SK-N-SH treated with all-trans-retinoic acid at 6 μM for 48 hours (cell line): ENCODE measurements at regions not wholly inside any gene's neighbourhood (a gene's known extent, or its start where the extent isn't known, plus 50 kb on each side); places are given as distances from the start of the nearest gene placed in this dataset.

ENCODE experiments used
- ESRRG ChIP-seq: fragments of 250-450 bp; sonication (Bioruptor Pico); IDR thresholded peaks from 2 replicates; pipeline ENCODE4 v1.6.1; 2021; ENCODE audit warnings: mild to moderate bottlenecking
- ISL1 ChIP-seq: fragments of 250-450 bp; sonication (Bioruptor Pico); IDR thresholded peaks from 2 replicates; pipeline ENCODE4 v2.1.2; 2022; ENCODE audit warnings: mild to moderate bottlenecking, moderate library complexity
- OSR1 ChIP-seq: fragments of 250-450 bp; sonication (Bioruptor Pico); IDR thresholded peaks from 2 replicates; pipeline ENCODE4 v1.8.0; 2022; ENCODE audit warnings: moderate library complexity, mild to moderate bottlenecking, inconsistent platforms
- TOX ChIP-seq: fragments of 250-450 bp; sonication (Bioruptor Pico); IDR thresholded peaks from 2 replicates; pipeline ENCODE4 v1.8.0; 2021; ENCODE audit warnings: mild to moderate bottlenecking, moderate library complexity, borderline replicate concordance
- TF ChIP-seq, protein P1 (sequence below): fragments of 250-450 bp; sonication (Bioruptor Pico); IDR thresholded peaks from 2 replicates; pipeline ENCODE4 v1.5.0; 2020; ENCODE audit warnings: mild to moderate bottlenecking, moderate library complexity
- TF ChIP-seq, protein P2 (sequence below): fragments of 250-450 bp; sonication (Bioruptor Pico); IDR thresholded peaks from 2 replicates; pipeline ENCODE4 v1.8.0; 2020; ENCODE audit warnings: mild to moderate bottlenecking, moderate library complexity, borderline replicate concordance
- TF ChIP-seq, protein P3 (sequence below): fragments of 250-450 bp; sonication (Bioruptor Pico); IDR thresholded peaks from 2 replicates; pipeline ENCODE4 v1.5.1; 2020; ENCODE audit warnings: low read depth, mild to moderate bottlenecking, moderate library complexity
- TF ChIP-seq, protein P4 (sequence below): fragments of 250-450 bp; sonication (Bioruptor Pico); IDR thresholded peaks from 2 replicates; pipeline ENCODE4 v1.8.0; 2021; ENCODE audit warnings: low read depth, mild to moderate bottlenecking, moderate library complexity, borderline replicate concordance

DNA sequence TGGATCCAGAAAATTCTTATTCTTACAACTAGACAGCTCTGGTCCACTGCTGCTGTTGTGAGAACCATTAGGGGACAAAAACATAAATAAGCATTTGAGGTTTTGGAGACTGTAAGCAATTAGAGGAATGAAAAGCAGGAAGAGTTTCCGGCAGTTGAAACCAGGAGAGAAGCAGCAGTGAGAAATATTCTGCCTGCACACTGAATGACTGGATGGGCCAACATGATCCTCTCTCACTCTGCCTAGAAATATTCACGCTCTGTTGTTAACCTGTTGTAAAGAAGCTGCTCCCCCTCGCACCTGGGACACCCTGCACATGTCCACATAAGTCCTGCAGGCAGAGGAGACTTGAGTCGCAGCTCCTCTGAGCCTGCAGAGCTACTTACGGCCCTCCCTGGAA is 60.4 kb upstream of the RNF152 start:
- no peak for TF ChIP-seq ESRRG
- TF ChIP-seq, protein P1, sequence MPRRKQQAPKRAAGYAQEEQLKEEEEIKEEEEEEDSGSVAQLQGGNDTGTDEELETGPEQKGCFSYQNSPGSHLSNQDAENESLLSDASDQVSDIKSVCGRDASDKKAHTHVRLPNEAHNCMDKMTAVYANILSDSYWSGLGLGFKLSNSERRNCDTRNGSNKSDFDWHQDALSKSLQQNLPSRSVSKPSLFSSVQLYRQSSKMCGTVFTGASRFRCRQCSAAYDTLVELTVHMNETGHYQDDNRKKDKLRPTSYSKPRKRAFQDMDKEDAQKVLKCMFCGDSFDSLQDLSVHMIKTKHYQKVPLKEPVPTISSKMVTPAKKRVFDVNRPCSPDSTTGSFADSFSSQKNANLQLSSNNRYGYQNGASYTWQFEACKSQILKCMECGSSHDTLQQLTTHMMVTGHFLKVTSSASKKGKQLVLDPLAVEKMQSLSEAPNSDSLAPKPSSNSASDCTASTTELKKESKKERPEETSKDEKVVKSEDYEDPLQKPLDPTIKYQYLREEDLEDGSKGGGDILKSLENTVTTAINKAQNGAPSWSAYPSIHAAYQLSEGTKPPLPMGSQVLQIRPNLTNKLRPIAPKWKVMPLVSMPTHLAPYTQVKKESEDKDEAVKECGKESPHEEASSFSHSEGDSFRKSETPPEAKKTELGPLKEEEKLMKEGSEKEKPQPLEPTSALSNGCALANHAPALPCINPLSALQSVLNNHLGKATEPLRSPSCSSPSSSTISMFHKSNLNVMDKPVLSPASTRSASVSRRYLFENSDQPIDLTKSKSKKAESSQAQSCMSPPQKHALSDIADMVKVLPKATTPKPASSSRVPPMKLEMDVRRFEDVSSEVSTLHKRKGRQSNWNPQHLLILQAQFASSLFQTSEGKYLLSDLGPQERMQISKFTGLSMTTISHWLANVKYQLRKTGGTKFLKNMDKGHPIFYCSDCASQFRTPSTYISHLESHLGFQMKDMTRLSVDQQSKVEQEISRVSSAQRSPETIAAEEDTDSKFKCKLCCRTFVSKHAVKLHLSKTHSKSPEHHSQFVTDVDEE (CRISPR knock-in tag), result no peak
- TF ChIP-seq, protein P2, sequence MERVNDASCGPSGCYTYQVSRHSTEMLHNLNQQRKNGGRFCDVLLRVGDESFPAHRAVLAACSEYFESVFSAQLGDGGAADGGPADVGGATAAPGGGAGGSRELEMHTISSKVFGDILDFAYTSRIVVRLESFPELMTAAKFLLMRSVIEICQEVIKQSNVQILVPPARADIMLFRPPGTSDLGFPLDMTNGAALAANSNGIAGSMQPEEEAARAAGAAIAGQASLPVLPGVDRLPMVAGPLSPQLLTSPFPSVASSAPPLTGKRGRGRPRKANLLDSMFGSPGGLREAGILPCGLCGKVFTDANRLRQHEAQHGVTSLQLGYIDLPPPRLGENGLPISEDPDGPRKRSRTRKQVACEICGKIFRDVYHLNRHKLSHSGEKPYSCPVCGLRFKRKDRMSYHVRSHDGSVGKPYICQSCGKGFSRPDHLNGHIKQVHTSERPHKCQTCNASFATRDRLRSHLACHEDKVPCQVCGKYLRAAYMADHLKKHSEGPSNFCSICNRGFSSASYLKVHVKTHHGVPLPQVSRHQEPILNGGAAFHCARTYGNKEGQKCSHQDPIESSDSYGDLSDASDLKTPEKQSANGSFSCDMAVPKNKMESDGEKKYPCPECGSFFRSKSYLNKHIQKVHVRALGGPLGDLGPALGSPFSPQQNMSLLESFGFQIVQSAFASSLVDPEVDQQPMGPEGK (CRISPR knock-in tag), result no peak
- TF ChIP-seq, protein P3, sequence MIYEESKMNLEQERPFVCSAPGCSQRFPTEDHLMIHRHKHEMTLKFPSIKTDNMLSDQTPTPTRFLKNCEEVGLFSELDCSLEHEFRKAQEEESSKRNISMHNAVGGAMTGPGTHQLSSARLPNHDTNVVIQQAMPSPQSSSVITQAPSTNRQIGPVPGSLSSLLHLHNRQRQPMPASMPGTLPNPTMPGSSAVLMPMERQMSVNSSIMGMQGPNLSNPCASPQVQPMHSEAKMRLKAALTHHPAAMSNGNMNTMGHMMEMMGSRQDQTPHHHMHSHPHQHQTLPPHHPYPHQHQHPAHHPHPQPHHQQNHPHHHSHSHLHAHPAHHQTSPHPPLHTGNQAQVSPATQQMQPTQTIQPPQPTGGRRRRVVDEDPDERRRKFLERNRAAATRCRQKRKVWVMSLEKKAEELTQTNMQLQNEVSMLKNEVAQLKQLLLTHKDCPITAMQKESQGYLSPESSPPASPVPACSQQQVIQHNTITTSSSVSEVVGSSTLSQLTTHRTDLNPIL (CRISPR knock-in tag), result no peak
- no peak for TF ChIP-seq OSR1
- no peak for TF ChIP-seq ISL1
- TF ChIP-seq TOX (CRISPR knock-in tag), result no peak
- TF ChIP-seq, protein P4, sequence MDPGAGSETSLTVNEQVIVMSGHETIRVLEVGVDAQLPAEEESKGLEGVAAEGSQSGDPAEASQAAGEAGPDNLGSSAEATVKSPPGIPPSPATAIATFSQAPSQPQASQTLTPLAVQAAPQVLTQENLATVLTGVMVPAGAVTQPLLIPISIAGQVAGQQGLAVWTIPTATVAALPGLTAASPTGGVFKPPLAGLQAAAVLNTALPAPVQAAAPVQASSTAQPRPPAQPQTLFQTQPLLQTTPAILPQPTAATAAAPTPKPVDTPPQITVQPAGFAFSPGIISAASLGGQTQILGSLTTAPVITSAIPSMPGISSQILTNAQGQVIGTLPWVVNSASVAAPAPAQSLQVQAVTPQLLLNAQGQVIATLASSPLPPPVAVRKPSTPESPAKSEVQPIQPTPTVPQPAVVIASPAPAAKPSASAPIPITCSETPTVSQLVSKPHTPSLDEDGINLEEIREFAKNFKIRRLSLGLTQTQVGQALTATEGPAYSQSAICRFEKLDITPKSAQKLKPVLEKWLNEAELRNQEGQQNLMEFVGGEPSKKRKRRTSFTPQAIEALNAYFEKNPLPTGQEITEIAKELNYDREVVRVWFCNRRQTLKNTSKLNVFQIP (CRISPR knock-in tag), result no peak
